NCI-H524 (cell line): ENCODE measurements at regions not wholly inside any gene's neighbourhood (a gene's known extent, or its start where the extent isn't known, plus 50 kb on each side); places are given as distances from the start of the nearest gene placed in this dataset.

Experiments used
- DNase-seq, 2 experiments: peaks; one replicate each; lab custom pipeline; 2025; lab: John Stamatoyannopoulos, UW

DNA sequence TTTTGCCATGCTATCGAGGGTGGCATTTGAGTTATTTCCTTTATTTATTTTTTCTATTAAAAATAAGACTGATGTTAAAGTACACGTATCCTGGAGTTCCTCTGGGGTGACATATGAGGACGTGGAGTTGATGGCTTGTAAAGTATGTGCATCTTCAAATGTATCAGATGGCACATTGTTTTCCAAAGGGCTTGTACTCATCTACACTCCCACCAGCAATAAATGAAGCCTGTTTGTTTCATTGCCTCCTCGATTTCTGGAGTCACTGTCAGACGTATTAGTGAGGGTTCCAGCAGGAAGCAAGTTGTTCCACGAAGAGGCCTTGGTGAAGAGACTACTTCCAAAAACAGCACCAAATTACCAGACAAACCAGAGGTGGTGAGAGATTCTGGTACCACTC is 423.9 kb downstream of the NPHP4 start:
- DNase-seq: no peak

DNA sequence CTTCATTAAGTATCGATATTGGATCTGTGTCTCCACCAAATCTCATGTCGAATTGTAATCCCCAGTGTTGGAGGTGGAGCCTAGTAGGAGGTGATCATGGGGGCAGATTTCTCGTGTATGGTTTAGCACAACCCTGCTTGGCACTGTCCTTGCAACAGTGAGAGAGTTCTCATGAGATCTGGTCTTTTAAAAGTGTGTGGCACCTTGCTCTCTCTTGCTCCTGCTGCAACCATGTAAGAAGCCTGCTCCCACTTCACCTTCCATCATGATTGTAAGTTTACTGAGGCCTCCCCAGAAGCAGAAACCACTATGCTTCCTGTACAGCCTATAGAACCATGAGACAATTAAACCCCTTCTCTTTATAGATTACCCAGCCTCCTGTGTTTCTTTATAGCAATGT is 424.4 kb downstream of the NPHP4 start:
- DNase-seq: no peak

DNA sequence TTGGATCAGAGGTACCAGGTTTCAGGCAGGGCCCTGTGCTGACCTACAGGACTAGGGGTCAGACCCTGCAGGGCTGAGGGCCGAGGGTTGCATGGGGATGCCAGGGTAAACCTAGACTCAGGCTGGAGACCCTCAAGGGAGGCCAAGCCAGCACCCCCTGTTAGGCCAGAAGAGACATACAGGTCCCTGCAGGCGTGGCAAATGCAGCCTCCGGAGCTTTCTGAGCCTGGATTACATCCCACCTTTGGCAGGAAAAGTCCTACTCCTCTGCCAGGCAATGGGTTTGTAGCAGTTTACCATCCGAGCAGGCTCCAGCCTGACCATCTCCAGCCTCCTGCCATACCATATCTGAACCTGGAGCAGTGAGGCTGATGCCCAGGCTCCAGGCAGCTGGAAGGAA is 425.3 kb downstream of the NPHP4 start:
- DNase-seq: no peak

DNA sequence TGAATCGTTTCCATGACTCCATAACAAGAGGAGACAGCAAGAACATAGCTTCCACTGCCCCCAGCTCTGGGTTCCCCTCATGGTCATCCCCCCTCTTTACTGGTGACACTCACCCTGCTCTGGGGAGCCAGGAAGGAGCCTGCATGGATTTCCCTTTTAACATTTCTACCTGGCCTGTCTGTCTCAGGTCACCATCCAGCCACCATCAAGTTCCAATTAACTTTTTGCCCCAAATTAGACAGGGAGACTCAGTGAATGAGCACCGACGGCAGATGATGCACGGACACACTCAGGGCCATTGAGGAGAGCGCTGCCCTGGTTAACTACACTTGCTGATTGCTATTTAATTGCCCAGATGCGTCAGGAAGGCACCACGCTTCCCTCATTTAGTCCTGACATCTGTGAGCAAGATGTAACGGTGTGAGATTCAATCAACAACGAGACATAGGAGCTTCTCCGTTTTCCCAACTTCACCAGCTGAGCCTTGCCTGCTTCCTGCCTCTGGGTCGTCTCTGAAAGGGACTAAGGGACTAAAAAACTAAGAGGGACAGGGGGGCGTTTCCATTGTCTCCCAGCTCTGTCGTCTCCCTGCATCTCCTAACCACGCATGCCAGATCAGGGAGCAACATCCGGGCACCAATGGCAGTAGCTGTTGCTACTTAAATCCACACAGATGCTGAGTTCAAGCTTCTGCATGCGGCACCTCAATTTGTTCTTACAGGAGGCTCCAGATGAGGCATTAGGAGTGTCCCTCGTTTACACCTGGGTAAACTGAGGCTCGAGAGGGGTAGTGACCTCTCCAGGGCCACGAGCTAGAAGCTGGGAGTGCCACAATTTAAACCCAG is 426.7 kb downstream of the NPHP4 start:
- no peak for DNase-seq

DNA sequence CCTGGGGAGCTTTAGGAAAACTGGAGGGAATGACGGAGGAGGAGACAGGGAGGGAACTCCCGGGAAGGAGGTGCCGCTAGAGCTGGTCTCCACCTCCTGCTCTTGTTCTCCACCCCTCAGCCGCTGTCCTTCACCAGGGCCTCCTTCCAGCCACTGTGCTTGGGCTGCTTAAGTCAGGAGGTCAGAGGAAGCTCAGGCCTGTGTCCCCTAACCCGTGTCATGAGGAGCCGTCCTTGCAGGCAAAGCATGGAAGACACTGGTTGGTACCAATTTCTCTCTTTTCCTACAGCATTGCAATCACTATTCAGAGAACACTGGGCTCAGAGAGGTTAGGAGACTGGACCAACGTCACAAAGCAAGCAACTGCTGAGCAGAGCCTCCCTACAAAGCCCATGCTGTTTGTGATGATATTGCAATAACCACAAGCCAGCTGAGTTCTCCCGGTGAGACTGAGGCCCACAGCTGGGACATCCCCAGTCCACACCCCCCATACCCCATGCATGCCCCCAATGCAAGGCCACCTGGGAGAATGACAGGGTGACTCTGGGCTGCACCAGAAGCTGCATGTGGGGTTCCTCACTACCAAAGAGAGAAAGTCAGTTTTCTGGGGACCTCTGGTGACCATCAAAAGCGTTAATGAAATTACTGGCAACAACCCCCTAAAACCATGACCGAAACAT is 427.5 kb downstream of the NPHP4 start:
- DNase-seq: no peak

DNA sequence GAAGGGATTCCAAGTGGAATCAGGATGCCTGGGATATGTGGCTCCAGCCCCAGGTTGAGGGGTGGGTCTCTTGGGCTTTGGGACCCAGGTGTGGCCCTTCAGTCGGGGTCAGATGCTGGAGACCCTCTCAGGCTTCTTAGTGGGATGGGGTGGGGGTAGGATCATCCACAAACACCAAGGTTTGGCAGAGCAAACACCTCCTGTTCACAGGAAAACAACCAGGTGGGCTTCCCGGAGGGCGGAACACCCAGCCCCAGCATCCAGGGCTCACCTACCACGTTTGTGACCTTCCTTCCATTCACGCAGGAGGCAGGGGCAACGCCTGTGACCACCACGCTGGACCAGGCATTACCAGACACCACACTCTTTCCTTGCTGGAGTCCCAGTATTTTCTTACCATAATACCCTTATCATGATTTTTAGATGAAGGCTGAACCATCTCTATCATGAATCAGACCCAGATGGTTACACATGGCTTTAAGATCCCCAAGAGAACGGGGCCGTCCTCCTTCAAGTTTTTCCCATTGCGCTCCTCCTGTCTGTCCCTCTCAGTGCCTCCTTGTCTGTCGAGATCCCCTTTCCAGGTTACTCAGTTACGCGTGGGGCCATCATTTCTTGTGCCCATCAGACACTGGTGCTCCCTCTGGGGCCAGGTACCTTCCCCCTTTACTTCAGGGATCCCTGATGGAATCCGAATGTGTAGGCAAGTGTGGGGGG is 428.2 kb downstream of the NPHP4 start:
- no peak for DNase-seq

DNA sequence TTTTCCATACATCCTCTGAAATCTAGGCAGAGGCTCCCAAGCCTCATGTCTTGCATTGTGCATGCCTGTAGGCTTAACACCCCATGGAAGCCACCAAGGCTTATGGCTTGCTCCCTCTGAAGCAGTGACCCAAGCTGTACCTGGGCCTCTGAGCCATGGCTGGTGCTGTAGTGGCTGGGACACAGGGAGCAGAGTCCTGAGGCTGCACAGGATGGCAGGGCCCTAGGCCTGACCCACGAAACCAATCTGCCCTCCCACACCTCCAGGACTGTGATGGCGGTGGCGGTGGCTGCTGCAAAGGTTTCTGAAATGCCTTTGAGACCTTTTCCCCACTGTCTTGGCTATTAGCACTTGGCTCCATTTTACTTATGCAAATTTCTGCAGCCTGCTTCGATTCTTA is 429.5 kb downstream of the NPHP4 start:
- DNase-seq: no peak

DNA sequence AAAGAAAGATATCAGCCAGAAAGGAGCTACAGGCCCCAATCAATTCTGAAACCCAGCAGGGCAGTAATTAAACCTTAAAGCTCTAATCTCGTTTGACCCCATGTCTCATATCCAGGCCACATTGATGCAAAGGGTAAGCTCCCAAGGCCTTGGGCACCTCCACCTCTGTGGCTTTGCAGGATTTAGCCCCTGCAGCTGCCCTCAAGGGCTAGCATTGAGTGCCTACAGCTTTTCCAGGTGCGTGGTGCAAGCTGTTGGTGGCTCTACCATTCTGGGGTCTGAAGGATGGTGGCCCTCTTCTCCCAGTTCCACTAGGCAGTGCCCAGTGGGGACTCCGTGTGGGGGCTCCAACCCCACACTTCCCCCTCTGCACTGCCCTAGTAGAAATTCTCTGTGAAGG is 429.9 kb downstream of the NPHP4 start:
- no peak for DNase-seq

DNA sequence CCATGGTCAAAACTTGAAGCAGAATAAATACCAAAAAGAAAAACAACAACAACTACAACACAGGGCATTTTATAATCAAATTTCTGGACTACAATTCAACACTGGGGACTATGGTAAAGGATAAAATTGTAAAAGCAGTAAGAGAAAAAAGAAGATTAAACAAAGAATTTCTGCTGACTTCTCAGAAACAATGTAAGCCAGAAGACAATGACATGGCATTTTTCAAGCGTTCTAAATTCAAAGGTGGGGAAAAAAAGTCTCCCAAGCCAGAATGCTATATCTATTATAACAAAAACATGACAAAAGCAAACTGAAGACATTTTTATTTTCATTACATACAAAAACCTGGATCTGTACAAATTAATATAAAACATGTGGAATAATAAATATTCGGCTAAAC is 433.1 kb downstream of the NPHP4 start:
- DNase-seq: no peak

DNA sequence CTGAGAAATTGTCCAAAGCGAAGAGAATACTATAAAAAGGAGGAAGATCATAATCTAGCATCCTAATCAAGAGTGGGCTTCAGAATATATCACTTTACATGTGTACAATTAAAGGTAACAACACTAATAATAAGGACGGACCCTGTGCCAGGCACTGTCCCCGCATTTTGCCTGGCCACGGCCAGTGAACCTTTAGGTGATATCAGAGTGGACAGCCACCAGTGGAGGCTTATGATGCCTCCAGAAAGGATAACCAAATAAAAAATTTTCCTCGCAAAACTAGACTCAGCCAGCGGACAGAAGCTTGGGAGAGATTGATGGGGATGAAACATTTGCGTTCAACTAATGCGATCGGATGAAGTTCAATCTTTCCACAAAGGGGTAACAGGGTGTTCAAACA is 436.4 kb downstream of the NPHP4 start:
- no peak for DNase-seq

DNA sequence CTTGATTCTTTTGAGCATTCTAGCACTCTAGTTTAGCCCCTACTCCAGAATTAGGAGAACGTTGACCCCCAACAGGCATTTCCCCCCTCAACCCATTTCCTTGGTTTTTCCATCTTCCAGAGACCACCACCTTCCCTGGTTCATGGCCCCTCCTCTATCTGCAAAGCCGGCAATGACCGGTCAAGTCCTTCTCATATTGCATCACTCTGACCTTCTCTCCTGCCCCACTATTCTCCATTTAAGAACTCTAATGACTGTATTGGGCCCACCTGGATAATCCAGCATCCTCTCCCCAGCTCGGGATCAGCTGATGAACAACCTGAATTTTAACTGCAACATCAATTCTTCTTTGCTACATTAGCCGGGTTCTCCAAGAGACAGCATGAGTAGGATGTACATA is 437.4 kb downstream of the NPHP4 start:
- no peak for DNase-seq

DNA sequence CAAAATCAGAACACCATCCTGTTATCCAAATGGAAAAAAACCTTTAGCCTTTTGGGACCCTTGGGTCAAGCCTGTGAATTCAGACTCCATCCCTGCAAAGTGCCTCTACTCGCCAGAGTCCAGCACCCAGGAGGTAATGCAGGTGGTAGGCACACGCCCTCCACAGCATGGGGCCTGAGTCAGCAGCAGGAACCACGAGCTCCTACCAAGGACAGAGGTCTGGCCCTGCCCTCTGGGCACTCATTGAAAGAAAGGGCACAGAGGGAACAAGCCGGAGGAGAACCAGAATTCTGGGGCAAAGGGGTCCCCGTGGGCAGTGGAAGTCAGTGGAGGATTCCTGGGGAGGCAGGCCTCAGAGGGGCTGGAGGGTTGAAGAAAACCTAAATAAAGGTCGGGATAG is 438.1 kb downstream of the NPHP4 start:
- DNase-seq: no peak

DNA sequence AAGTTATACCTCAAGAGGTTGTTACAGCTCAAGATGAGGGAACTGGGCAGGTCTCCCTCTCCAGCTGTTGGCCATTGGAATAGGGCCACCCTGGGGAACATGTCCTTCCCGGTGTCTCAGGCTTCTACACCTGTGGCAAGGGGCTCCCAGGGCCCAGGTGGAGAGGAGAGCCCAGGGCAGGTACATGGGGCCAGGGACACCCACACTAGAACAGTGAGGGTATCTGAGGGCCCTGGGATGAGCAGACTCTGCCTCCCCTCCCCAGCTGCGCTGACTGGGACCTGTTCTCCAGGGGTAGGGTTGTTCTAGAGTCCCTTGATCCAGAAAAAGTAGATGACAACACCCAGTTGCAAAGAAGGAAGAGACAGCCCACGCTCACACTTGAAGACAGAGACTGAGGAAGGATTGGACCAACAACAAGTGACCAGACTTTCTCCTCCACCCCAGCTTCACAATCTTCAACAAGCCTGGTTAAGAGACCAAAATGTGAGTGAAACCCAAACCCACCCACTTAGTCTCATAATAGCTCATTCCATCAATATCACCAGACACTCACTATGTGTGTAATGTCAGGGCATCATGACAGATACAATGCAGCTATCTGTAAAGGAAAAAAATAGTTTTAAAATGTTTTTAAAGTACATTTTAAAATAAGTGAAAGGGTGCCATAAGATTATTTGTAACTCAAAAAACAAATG is 439.3 kb downstream of the NPHP4 start:
- DNase-seq: no peak

DNA sequence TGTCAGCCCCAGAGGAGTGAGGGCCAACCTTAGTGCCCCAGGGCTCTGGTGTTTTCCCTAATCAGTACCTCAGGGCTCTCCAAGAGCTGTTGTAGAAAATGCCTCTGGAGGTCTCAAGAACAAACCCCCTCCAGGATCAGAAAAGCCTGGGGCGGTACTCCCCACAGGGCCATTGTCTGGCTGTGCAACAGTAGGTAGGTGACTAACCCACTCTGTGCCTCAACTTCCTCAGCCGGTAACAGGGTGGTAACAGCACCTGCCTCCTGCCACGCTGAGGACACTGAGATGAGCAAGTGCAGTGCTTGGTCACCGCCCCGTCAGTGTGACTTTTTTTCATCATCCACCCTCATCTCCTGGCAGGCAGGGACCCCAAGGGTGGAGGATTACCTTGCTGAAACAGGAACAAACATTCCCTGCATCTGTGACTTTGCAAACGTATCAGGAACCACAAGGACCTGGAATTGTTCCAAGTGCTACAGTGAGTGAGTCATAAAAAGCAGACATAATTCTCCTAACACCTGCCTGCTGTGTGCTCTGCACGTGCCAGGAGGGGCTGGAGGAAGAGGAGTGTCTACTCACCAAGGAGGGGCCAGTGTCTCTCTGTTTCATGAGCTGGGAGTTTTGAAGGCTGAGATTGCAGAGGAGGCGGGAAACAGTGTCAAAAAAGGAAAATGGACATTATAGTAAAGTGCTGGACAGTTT is 440.8 kb downstream of the NPHP4 start:
- peak in 1 of 2 experiments; percentile 20 for DNase-seq

DNA sequence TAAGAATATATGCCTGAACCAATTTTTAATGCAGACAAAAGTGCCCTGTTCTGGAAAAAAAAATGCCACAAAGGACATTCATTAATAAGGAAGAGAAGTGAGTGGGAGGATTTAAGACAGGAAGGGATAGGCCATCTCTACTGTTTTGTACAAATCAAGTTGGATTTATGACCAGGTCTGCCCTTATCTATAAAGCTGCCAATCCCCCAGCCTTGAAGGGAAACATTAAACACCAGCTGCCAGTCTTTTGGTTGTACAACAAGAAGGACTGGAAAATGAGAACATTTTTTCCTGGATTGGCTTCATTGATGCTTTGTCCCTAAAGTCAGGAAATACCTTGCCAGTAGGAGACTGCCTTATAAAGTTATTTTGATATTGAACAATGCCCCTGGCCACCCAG is 444.0 kb downstream of the NPHP4 start:
- no peak for DNase-seq

DNA sequence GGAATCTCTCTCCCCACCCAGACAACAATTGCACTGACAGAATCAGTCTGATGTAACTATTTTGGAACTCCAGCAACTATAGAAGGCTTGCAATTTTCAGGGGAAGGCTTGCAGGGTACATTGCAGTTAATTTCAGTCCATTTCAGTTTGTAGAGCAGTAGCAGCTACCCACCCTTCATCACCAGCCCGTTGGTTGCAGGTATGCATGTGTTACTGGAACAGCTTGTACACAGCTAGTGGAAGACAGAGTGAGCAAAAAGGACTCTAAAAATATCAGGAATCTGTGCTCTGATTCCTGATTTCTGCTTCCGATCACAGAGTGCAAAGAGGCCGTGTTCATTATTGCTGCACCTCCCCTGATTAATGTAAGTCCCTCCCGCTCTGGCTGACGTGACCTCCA is 449.0 kb downstream of the NPHP4 start:
- DNase-seq: no peak

DNA sequence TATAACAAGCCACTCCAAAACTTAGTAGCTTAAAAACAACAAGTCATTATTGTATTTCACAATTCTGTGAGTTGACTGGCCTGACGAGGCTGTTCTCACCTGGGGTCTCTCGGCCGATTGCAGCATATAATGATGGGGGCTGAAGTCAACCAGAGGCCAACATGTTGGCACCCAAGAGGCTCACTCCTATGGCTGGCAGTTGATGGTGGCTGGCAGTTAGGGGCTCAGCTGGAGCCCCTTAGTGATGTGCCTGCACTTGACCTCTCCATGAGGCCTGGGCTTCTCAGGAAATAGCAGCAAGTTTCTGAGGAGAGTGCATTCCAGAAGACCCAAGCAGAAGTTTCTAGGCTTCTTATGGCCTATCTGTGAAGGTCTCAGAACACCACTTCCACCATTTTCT is 459.4 kb downstream of the NPHP4 start:
- DNase-seq: no peak

DNA sequence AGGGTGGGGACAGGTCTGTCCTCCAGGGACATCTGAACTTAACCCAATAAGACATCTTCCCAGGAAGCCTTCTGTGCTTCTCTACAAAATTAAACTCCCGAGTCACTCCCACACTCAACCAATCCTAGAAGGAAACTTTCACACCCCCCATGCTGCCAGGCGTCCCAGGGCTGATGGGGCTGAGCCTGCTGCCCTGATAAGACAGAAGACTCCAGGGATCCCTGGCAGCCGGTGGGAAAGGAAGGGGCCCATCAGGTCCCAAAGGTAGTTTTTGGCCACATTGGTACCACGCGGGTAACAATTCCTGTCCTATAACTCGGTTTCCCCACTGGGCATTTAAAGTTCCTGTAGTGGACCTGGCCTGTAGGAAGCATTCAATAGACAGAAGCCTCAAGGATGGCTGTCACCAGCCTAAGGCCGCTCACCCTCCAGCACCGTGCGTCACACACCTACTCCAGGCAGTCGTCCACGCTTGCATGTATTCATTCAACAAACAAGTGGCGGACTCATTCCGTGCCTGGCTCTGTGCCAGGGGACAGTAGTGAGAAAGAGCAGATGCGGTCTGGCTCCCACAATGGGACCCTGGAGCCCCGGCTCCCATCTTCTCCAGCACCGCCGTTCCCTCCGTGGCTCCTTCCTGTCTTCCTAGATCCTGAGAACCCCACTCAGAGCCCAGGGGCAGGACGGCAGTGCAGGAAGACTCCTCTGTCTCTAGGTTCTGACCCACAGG is 465.2 kb downstream of the NPHP4 start:
- no peak for DNase-seq

DNA sequence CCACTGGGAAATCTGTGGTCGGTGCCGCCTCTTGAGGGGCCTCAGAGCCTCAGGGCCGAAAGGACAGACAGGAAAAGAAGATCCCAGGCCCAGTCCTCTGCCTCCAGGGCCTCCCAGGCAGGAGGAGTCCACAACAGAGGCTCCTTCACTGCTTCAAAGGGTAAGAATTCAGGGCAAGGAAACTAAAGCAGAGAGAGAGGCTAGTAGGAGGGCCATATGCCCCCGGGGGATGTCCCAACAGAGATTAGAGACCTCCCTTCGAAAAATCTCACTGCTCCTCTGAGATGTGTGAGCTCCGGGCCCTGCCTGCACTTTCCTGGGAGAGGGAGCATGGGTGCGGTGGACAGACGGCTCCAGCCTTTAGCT is 465.9 kb downstream of the NPHP4 start:
- DNase-seq: no peak

DNA sequence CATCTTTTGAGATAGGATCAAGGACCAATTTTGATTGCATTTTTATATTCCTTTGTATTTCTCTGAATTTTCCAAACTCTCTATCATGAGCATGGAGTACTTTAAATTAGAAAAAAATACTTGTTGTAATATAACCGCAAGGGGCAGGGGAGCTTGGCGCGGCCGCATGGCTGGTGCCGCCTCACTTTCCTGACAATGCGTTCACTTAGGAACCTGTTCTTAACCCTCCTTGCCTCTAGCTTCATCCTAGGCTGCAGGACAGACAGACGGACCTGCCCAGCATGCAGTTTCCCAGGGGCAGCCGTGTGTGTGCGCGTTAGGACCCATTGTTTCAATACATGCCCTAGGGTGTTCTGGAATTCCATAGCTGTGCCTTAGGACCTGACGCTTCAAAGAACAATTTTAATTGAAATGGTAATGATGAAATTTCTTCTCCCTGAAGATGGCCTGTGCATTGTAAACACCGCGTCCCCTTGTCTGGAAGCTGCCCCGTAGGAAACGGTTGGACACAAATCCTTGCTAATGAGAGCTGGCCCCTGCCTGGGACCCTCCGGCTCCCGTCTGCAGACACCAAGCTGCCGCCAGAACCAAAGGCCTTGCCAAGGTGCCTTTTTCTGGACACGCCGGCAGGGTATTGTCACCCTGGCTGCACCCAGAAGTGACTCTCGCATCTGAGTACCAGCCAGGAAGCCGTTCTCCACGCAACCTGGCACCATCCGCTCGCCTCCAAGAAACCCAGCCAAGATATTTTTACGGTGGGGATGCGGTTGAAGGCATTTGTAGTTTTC is 466.4 kb downstream of the NPHP4 start:
- no peak for DNase-seq
